T1000 (cell line): ENCODE measurements at regions not wholly inside any gene's neighbourhood (a gene's known extent, or its start where the extent isn't known, plus 50 kb on each side); places are given as distances from the start of the nearest gene placed in this dataset.

Source experiments
- DNase-seq: peaks from one replicate; lab custom pipeline; 2025; ENCODE audit warnings: mixed read lengths; lab: John Stamatoyannopoulos, UW

DNA sequence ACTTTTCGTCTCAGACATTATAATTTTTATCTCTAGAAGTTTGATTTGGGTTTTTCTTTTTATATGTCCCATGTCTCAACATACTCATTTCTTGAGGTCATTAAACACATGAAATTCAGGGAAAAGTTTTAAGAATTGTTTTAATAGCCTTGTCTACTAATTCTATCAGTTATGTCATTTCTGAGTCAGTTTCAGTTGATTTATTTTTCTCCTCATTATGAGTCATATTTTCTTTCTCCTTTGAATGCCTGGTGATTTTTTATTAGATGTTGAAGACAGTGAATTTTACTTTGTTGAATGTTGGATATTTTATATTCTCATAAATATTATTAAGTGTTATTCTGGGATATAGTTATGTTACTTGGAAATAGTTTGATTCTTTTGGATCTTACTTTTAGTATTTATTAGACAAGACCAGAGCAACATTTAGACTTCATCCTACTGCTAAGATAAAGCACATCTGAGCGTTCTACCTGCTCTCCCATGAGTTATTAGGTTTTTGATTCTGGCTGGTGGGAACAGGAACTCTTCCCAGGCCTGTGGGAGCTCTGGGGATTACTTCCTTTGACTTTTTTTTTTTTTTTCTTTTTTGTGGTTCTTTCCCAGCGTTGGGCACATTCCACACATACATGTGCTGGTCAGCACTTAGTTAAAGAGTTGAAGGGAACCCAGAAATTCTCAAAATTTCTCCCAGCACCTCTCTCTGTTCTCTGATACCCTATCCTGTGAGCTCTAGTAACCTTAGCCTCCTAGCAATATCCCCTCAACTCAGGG is 1157.7 kb downstream of the BCL11B start:
- no peak for DNase-seq

GRCh38 chr14:98114946-98115345 is 1157.1 kb downstream of the BCL11B start:
- no peak for DNase-seq

DNA sequence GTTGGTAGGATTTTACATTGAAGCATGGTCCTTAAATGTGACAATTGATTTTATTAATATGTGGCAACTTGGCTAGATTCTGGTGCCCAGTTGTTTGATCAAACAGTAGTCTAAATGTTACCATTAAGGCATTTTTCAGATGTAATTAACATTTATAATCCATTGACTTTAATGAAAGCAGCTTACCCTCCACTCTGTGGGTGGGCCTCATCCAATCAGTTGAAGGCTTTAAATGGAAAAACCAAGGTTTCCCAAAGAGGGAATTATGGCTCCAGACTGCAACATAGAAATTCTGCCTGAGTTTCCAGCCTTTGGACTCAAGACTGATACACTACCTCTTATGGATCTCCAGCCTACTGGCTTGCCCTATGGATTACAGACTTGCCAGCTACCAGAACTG is 1153.2 kb downstream of the BCL11B start:
- no peak for DNase-seq

DNA sequence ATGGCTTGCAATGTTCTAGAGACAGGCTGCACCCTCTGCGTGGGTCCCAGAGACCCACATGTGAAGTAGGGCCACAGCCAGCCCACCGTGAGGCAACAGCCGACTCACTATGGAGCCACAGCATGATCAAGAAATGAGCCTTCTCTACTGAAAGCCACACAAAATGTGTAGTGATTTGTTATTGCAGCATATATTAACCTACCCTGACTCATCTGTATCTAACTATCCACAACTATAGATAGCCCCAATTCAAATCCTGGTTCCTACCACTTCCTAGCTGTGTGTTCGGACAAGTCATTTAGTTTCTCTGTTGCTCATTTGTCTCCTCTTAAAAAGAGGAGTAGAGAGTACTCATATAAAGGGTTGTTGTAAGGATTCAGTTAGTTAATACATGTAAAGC is 1152.3 kb downstream of the BCL11B start:
- no peak for DNase-seq

DNA sequence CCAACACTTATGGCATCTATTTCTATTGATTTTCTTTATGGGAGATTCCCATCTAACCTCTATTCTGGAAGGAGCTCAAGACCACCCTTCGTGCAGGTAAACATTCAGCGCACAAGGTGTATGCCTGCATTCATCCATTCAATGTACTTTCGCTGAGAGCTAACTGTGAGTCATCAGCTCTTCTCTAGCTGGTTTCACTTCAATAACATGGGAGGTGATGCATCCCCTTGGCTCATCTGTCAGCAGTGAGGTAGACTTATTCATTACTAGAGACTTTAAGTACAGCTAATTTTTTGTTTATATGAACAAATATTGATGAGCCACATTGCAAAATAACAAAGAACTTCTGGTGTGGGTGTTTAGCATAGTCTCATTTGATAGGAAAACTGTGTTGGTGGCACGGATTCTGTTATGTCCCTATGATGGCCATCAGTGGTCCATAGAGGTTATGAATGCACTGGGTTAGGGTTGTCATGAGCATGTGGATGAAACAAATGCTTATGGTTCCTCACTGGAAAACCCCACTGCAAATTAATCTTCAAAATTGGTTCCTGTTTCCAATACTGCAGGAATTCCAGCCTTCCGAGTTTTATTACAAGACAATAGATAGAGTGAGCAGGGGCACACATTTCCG is 1151.0 kb downstream of the BCL11B start:
- no peak for DNase-seq

DNA sequence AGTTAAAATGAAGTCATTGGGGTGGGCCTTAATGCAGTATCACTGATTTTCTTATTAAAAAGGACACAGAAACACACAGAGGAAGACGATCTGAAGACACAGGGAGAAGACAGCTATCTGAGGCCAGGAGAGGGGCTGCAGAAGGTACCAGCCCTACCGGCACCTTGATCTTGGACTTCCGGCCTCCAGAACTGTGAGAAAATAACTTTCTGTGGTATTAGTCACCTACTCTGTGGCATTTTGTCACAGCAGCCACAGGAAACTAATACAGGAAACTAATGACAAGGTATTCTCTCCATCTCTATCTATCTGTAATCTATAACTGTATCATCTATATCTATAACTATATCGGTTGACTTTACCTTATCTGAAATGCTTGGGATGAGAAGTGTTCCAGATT is 1149.5 kb downstream of the BCL11B start:
- no peak for DNase-seq

- no peak for DNase-seq
Measured at GRCh38 chr14:98130691-98131090, 1141.3 kb downstream of the BCL11B start.

DNA sequence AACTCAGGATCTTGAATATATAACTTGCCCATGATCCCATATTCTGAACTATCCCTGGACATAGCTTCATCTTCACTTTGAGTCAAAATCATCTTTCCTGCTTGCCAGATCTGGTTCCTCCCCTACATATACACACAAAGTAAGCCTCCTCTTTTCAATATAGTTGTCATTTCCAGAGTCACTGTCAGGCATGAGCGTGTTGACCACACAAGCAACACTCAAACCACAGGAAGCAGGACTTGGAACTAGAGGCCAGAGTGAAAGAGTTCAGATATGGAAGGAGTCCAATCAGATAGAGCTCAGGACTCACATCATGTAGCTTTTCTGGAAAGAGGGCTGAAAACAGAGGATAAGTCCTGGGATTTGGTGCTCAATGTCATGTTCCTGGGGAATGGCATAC is 1140.6 kb downstream of the BCL11B start:
- no peak for DNase-seq

- DNase-seq = no peak
Measured at GRCh38 chr14:98133806-98134205, 1138.2 kb downstream of the BCL11B start.

GRCh38 chr14:98136012-98136789 is 1135.8 kb downstream of the BCL11B start:
- DNase-seq = no peak

- no peak for DNase-seq
Measured at GRCh38 chr14:98137131-98138025, 1134.6 kb downstream of the BCL11B start.

DNA sequence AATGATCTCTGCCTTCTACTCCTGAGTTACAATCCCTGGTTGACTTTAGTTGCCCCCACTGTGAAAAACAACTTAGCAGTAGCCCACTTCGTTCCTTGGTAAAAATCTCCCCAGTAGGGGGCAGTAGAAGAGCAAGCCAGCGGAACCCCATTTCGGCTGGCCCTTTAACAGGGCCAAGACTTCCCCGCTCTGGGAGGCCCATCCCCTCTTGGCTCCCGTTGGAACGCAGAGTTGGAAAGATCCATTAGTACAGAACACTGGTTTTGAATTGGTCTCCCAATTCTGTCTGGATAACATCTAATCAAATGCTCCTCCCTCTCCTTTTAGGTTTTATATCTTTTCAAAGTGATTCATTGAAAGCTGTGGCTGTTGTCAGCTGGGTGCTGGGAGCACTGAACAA is 1133.3 kb downstream of the BCL11B start:
- no peak for DNase-seq

- no peak for DNase-seq
Measured at GRCh38 chr14:98140862-98141530, 1131.0 kb downstream of the BCL11B start.

GRCh38 chr14:98143566-98143965 is 1128.4 kb downstream of the BCL11B start:
- DNase-seq = no peak

DNA sequence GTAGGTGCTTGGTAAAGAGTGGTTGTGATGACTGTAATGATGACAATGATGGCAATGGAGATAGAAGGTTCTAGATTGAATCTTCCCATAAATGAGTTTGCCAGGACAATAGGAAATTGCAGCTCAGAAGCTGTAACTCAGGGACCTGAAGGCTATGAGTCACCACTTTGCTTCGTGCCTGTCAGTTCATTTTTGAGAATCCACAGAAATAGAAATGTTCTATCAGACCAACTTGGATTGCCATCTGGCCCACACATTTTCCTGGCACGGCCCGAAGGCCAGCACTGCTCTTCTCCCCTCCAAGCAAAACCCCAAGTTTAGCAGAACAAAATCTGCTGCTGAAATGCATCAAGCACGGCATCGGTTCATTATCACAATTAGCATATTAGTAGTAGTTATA is 1127.0 kb downstream of the BCL11B start:
- DNase-seq = no peak

- DNase-seq = no peak
Measured at GRCh38 chr14:98146416-98146815, 1125.6 kb downstream of the BCL11B start.

GRCh38 chr14:98154254-98154653 is 1117.7 kb downstream of the BCL11B start:
- DNase-seq = no peak

DNA sequence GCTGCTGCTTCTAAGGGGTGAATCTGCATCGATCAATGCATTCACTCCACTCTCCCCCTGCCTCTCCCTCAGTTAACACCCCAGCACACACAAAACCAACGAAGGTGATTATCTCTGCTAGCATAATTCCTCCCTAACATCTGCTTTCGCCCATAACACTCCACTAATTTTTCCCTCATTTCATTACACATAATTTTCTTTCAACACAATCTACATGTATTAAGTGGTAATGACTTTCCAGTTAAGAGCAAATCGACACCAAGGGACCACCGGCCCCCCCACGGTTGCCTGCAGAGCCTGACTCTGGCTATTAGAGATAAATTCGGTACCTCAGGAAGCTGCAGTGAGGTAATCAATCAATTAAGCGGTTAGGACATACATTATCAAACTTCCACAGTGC is 1115.6 kb downstream of the BCL11B start:
- DNase-seq = no peak

DNA sequence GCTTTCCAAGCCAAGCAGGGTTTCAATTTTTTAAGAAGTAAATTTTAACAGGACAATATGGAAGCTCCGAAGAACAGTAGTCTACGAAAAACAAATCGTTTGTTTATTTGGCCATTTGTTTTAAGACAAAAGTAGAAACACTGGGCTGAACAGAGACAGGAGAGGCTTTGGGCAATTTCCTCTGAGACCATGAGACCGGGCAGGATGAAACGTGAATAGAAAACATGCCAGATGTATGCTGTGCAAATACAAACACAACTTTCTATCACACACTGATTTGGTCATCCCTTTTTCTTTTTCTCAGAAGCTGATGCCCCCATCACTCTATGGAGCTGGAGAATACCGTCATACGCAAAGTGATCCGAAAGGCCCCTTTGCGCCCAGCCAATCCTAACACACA is 1111.1 kb downstream of the BCL11B start:
- DNase-seq = no peak

DNA sequence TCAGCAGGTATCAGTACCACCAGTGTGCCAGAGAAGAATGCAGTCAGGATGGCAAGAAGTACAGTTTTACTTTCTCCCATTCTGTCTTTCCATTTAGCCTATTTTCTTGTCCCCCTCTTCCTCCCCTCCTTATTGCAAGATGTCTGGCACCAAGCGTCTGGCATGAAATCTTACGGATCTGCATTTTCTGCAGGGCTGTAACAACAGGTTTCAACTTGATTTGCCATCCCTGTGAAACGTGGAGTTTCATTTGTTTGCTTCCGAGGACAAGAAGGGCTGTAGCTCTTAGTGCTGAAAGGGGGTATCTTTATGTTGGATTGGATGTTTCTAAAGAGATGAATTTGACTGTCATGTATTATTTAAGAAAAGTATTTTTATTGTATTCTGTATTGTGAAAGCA is 1110.6 kb downstream of the BCL11B start:
- DNase-seq = no peak
